Islet of Langerhans (tissue), 1 donor: ENCODE measurements at regions not wholly inside any gene's neighbourhood (a gene's known extent, or its start where the extent isn't known, plus 50 kb on each side); places are given as distances from the start of the nearest gene placed in this dataset.
"Not testable (repeated sequence)": the region's sequence is repeated elsewhere in the genome, so short reads cannot be mapped to it uniquely, and the experiment has no call there.

Experiments used
- FAIRE-seq: peaks from one replicate; lab custom pipeline; 2011; peaks lifted over from hg19 to GRCh38; lab: Jason Lieb, UNC

- no peak for FAIRE-seq
Measured at GRCh38 chr10:123323884-123324283, 169.7 kb downstream of the BUB3 start.

GRCh38 chr10:123325663-123326190 is 171.5 kb downstream of the BUB3 start:
- no peak for FAIRE-seq

- FAIRE-seq = no peak
Measured at GRCh38 chr10:123326674-123327073, 172.5 kb downstream of the BUB3 start.

- FAIRE-seq = no peak
Measured at GRCh38 chr10:123327450-123327849, 173.2 kb downstream of the BUB3 start.

- no peak for FAIRE-seq
Measured at GRCh38 chr10:123327896-123328295, 173.7 kb downstream of the BUB3 start.

GRCh38 chr10:123331438-123331837 is 177.2 kb downstream of the BUB3 start:
- no peak for FAIRE-seq

- no peak for FAIRE-seq
Measured at GRCh38 chr10:123346581-123346980, 192.4 kb downstream of the BUB3 start.

- no peak for FAIRE-seq
Measured at GRCh38 chr10:123348691-123349572, 194.7 kb downstream of the BUB3 start.

GRCh38 chr10:123351715-123352114 is 197.5 kb downstream of the BUB3 start:
- no peak for FAIRE-seq

- FAIRE-seq = no peak
Measured at GRCh38 chr10:123354521-123354920, 200.3 kb downstream of the BUB3 start.

- no peak for FAIRE-seq
Measured at GRCh38 chr10:123355748-123356481, 201.7 kb downstream of the BUB3 start.

GRCh38 chr10:123356799-123357198 is 202.6 kb downstream of the BUB3 start:
- FAIRE-seq = no peak

GRCh38 chr10:123357421-123357930 is 203.3 kb downstream of the BUB3 start:
- no peak for FAIRE-seq

- no peak for FAIRE-seq
Measured at GRCh38 chr10:123359539-123359938, 205.3 kb downstream of the BUB3 start.

- FAIRE-seq = no peak
Measured at GRCh38 chr10:123361832-123362231, 207.6 kb downstream of the BUB3 start.

- no peak for FAIRE-seq
Measured at GRCh38 chr10:123367195-123367594, 213.0 kb downstream of the BUB3 start.

GRCh38 chr10:123371626-123372025 is 217.4 kb downstream of the BUB3 start:
- not testable (repeated sequence) for FAIRE-seq

- FAIRE-seq = no peak
Measured at GRCh38 chr10:123373591-123373990, 219.4 kb downstream of the BUB3 start.

- no peak for FAIRE-seq
Measured at GRCh38 chr10:123375097-123375496, 220.9 kb downstream of the BUB3 start.

- no peak for FAIRE-seq
Measured at GRCh38 chr10:123375738-123376137, 221.5 kb downstream of the BUB3 start.

- FAIRE-seq = no peak
Measured at GRCh38 chr10:123377883-123378282, 223.7 kb downstream of the BUB3 start.

- FAIRE-seq = no peak
Measured at GRCh38 chr10:123378302-123378701, 224.1 kb downstream of the BUB3 start.

GRCh38 chr10:123379156-123379555 is 225.0 kb downstream of the BUB3 start:
- FAIRE-seq = no peak
